HG03196 (cell line): ENCODE measurements at regions not wholly inside any gene's neighbourhood (a gene's known extent, or its start where the extent isn't known, plus 50 kb on each side); places are given as distances from the start of the nearest gene placed in this dataset.
A peak's percentile ranks its signal among the peaks of the same experiment; 100 is the strongest.

Experiments used
- ATAC-seq: cut with Tn5 transposase; IDR thresholded peaks from one replicate; pipeline ENCODE4 v1.9.1; 2021; ENCODE audit not compliant: unreplicated experiment

DNA sequence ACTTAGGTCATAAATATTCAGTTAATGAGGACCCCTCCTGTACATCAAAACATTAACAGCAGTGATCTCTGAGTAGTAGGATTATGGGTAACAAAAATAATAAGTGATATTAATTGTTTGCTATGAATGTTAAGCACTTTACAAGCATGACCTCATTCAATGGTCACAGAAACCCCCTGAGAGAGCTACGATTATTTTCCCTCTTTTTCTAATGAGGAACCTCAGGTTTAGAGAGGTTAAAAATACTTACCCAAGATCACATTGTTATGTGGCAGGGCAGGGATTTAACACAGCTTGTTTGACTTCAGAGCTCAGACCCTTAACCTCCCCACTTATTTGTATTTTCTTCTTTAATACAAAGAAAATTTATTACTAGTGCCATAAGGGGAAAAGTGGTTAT lies 228.2 kb downstream of the TBL1XR1 start:
- ATAC-seq = no peak

DNA sequence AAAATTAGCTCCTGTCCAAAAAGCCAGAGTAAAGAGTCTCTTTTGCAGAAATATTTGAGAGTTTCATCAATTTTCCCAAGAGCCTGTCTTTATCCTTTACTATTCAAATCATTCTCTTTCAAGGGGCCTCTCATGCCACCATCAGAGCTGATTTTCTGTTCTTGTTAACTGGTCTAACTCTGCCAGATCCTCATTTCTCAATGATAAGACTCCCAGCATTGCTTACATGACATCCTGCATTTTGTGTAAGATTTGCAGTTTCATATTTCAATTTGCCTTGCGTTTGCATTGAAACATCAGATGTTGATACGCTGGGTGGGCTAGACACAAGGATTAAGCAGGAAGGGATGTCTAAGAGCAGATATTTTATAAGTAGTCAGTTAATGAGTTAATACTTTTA lies 228.7 kb downstream of the TBL1XR1 start:
- ATAC-seq = no peak

DNA sequence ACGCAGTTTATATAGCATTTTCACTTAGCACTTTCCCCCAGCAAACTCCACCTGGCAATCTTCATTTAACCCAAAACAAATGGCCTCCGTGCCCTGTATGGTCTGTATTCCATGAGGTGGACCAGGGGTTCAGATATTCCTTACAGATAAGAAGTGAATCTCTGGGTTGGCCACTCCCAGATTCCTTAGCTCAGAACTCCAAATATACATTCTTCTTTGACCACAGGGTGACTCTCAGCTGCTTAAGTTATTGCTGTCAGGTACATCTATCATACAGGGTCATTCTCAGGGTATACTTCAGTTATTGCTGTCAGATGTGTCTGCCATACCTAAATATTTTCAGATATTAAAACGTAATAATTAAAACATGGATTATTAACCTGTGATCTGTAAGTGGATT lies 229.8 kb downstream of the TBL1XR1 start:
- ATAC-seq = no peak

DNA sequence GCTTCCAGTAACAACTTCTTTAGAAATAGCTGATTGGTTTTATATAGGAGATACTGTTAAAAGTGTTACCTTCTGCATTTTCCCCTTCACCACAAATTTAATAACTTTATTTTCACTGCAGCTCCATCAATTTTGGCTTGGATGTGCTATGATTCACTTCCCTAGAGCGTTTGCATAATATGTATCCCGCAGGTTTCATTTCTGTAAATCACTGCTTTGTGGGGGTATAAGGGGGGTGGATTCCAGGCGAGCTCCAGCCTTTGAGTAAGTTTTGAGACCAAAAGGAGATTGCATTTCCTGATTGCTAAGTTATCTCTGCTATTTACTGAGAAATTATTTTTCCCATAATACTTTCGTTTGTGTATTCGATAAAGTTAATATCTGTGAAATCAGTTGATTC lies 232.6 kb downstream of the TBL1XR1 start:
- no peak for ATAC-seq

DNA sequence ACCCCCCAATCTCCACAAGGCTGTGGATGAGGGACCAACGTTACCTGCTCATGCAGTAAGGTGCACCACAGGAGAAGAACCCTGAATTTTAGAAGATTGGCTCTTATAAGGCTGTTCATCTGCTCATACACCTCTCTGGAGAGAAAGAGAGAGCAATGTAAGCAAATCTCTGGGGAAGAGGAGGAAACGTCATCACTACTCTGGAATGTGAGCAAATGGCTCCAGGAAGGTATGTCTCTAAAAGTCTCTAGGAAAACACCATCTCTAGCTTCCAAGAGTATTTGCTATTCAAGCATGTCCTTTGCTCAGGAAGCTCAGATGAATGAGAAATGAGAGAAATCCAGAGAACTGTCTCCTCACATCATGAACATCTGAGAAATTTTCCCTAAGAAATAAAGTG lies 235.4 kb downstream of the TBL1XR1 start:
- no peak for ATAC-seq

DNA sequence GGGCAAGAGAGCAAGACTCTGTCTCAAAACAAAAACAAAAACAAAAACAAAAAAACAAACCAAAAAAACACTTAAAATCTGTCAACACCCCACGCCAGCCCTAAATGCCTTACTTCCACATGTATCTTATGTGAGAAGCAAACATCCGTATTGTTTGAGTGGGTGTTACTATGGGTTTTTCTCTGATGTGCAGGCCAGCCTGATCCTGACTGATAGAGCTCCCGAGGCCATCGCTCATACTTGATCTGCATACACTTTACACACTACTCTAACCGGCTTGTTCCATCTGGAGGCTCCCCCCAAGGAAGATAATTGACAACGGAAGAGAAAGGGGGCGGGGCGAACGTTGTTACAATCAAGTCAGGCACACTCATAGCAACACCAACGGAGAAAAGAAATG lies 237.4 kb downstream of the TBL1XR1 start:
- no peak for ATAC-seq

DNA sequence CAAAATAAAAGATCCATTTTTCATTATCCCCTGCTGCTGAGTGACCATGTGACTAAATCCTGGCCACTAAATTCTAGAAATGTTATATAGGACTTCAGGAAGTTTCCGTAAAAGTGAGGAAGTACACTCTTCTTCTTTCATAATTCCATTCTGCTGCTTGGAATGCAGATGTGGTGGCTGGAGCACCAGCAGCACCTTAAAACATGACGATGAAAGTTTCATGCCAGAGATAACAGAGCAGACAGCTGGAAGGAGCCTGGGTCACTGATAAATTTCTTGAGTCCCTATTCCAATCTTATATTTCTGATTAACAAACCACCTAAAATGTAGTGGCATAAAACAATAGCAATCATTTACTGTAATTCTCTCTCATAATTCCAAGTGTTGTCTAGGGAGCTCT lies 238.7 kb downstream of the TBL1XR1 start:
- no peak for ATAC-seq

DNA sequence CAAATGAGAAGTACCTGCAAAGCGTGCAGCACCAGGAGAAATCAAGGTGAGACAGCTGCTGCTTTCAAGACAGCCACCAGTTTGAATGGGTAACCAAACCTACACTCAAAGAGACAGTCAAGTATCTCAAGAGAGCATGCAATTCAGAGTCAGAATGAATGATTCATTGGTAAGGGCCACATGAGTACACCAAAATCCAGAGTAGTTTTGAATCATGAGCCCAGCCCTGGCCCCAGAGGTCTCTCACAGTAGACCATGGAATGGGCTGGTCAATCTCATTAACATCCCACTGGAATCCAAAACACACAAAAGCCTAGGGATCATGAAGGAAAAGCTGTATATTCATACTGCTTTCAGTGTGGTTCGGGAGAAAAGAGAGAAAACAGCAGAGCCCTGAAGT lies 242.8 kb downstream of the TBL1XR1 start:
- ATAC-seq = no peak

DNA sequence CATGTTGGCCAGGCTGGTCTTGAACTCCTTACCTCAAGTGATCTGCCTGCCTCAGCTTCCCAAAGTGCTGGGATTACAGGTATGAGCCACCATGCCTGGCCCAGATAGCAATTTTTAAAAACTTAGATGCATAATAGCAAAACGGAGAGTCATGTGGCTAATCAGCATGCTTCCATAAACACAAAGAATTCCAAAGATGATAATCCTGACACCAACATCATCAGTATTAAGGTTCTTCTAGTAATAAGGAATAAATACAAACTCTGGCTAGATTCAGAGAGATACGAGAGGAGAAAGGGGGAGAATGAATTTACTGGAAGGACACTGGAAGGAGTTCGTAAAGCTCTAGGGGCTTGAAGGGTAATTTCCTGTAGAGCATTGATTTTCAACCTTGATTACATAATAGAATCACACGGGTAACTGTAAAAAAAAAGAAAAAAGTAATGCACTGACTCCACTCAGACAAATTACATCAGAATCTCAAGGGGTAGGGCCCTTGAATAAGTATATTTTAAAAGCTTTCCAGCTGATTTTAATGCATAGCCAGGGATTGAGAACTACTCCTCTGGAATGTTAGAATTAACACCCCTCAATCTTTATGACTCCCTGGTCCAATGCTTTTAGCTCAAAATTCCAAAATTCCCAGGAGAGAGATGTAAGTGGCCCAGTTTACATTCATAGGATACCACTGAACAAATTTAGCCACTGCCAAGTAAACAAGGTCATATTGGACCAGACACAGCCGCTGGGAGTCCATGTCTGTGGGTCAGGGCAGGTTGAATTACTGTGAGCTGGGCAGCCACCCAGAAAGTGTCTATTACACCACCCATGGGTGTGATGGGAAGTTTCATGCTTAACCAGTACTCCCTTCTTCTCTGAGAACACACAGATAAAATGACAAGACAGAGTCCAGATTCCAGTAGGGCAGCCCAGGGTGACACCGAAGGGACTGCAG lies 243.9 kb downstream of the TBL1XR1 start:
- no peak for ATAC-seq

DNA sequence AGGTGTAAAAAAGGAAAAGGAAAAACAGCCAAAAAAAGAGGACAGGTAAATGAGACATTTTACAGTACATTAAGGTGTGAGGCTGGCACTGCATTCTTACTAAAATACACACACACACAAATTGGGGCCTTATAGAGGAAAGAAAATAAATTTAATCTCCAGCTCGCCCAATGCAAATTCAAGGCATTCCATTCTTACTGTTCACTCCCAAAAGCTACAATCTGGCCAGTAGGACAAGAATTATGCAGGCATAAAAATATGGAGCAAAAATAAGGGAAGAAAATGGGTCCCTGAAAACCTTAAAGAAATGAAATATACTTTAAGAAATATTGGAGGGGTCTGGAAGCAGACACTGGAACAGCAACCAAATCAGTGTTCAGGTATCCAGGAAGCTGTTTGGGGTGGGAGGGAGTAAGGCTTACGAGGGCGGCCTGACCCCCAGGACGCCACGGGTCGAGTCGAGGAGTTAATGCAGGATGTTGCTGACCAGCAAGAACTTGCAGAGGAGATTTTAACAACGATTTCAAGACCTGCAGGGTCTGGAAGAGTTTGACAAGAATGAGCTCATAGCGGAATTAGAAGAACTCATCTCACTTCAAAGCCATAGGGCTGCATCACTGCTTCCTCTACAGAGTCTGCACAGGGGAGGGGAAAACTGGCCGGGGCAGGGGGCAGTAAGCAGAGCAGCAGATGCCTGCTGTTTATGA lies 245.5 kb downstream of the TBL1XR1 start:
- ATAC-seq = no peak

DNA sequence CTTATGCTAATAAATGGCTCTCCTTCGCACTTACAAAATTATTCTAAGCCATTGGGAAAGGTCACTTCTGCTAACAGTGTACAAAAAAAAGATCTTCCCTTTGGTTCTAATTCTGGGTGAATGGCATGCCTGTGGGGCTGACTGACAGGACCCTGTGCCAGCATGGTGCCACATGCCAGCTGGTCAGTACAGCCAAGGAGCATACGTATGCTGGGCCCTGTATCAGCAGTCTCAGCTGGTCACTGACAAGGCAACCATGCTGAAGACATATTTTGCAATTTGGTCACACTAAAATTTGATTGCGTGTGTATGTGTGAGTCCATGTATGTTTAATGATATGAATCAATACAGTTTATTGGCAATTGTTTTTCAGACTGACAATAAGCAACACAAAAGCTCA lies 246.1 kb downstream of the TBL1XR1 start:
- no peak for ATAC-seq

DNA sequence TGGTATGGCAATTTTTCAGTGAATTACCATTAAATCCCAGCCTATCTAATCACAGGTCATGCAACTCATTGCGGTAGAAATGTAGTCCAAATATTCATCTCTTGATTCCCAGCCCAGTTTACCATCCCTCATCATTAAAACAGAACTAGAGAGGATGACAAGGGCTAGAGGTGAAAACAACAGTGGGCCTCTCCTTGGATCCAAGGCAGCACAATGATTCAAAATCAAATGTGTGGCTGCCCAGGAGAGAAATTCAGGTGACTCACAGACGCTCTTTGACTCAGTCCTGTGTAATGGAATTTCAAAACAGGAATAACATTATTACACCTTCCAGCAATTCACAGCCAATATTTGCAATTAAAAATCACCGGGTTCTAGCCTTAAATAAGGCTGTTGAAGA lies 246.5 kb downstream of the TBL1XR1 start:
- no peak for ATAC-seq

DNA sequence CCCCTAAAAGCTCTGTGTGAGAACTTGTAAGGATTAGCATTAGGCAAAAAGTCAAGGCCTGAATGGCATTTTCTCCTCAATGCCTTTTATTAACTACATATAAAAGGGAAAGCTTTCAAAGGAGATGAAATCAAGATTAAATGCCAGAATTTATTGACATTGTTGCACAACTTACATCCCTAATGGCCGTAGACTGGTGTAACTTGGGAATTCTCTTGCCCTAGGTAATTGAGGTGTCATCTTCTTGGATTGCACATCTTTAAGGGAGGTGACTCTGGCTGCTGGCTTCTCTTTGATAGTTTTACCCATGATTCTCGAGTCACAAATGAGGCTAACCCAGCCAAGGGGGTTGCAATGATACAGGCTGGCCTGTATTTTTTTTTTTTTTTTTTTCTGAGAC lies 249.1 kb downstream of the TBL1XR1 start:
- ATAC-seq = no peak

DNA sequence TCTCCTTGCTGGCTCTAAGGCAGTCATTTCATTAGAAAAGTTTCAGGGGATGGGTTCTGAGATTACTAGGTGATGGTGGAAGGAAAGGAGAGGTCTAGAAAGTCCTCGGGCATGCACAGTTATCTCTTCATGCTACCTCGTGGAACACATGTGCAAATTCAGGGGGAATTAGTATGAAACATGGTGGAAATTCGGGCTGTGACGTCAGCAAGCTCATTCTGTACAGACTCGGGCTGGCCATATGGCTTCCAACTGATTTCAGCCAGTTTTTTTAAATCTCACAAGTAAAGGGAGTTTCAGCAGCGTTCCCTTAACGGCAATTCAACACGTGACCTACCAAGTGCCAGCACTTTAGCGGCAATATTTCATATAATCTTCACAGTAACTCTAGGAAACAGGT lies 251.1 kb downstream of the TBL1XR1 start:
- ATAC-seq = no peak

DNA sequence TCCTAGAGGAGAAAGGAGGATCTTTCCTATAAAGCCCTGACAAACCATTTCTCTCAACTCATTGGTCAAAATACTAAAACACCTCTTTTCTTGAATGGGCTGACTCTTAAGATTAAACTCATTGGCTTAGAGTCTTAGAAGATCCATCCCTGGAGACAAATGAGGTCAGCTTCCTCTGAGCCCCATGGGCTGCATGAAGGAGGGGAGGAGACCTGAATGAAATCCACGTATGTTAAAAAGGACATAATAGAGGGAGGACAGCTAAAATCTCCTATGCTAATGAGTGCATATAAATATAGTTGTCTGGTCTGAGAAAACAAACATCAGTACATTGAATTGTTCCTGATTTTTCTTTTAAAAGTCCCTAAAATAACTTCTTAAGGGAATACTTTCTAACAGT lies 255.0 kb downstream of the TBL1XR1 start:
- no peak for ATAC-seq

DNA sequence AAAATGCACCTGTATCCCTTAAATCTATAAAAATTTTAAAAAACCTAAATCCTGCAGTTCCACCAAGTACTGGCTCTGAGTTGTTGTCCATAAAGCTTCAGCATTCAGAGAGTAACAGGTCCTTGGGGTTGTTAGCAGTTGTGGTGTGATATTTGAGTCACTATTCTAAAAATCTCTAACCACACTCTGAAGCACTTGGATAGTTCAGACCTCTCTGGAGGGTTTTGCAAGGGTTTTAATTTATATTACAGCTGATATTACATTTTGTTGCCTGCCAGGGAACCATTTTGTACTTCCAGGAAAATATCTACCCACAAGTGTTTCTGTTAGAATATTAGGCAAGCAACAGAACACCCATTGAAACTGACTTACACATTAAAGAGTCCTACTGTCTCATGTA lies 255.6 kb downstream of the TBL1XR1 start:
- no peak for ATAC-seq

DNA sequence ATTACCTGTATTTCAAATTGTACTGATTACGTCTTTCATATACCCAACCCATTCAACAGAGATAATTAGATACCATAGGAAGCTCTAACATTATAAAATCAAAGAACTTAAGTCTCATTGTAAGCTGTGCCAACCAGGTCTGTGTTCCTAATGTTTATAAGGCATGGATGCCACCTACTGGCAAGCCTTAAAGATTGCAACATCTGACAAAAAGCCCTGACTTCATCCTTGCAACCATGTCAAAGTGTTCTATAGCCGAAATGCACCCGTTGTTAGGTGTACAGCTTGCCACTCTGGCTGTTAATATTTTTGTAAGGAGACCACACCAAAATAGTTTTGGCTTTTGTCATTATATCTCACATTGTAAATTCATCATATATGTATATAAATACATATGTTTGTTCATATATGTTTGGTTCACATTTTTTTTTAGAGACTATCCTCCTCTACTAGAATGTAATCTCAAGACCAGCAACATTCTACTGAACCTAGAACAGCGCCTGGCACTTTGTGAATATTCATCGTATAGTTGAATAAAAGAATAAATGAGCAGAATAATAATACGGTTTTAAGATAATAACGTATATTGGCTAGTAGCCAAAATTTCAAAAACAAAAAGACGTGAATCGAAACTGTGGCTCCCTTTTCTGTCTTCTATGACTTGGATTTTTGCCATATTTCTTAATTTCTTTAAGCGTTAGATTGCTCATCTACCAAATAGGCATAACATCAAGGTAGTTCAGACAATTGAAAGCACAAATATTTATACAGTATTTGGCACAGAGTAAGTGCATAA lies 258.1 kb downstream of the TBL1XR1 start:
- ATAC-seq = peak; percentile 97

DNA sequence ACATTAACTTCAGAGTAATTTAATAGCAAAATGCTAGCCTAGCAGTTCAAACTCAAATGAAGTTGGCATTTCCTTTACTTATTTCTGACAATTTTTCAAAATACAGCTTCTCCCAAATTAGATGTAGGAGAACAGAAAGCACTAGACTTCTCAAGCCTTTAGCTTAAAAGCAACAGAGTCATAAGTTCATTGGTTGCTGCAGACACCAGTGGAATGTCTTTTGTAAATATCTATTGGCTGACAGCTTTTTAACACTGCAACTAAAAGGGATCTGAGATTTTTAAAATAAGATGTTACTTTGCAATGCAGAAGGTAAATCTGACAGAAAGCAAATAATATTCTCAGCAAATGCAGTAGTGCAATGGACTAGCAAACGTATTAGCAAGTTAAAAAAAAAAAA lies 259.3 kb downstream of the TBL1XR1 start:
- ATAC-seq = no peak

DNA sequence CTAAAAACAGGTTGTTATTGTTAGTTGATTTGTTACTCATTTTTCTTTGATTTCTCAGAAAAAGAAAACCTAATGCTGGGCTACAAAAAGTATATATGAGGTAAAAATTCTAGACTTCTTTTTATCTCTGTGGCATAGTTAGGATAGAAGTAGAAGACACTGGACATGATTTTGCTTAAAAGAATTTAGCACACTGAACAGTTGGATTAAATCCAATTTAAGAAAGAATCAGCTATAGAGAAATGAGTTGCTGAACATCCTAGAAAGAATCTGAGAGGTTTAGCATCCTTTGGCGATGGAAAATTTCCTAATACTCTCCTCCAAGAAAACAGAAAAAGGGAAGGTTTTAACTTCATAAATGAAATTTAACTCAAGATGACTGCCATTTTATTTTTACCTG lies 259.7 kb downstream of the TBL1XR1 start:
- ATAC-seq = no peak

DNA sequence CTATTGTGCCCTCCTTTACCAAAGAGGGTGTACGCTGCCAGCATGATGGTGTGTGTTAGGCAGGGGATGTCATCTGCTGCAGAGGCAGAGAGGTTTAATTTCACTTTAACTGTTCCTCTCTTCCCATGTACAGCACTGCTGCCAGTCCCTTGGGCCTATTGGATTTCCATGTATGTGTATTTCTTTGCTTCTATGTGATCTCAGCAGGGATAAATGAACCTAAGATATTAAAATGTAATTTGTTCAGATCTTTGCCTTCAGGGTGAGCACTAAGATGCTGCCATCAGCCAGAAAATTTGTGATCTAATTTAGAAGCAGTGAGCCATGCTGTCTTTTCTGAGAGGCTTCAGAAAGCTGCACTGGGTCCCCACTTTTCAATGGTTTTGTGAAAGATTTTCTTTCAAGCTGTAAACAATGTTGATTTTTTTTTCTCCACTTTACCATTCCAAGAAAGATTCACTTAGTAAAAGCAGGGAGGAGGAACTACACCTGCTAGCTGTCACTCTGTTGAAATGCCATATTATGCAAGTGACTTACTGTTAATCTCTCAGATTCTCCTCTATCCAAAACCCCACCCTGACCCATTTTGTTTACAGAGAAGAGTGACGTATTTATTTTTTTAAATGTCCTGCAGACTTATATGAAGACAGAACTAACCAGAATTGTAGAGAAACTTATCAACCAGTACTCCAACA lies 261.9 kb downstream of the TBL1XR1 start:
- ATAC-seq = no peak

DNA sequence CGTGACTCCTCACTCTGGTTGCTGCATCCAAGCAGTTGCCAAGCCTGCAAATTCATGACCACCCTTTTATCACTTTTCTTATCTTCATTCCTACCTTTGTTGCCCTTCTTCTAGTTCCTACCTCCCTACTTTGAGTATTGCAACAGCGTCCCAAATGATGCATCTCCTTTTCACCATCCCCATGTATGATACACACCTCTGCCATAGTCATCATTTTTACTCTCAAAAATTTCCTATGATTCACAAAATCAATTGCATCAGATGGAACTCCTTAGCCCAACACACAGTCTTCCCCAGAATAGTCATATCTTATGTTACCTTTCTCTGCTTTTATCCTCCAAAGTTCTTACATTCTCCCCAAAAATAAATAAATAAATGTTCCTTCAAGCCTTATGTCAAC lies 262.6 kb downstream of the TBL1XR1 start:
- no peak for ATAC-seq
